Spleen (tissue), 11 donors: ENCODE measurements at regions not wholly inside any gene's neighbourhood (a gene's known extent, or its start where the extent isn't known, plus 50 kb on each side); places are given as distances from the start of the nearest gene placed in this dataset.

Source experiments
- DNase-seq: peaks from one replicate; pipeline ENCODE4 v3.0.0-alpha.2; 2020
- H3K27ac ChIP-seq, 8 donors: fragments of 200-600 bp; sonication (generic) in 7 of 8; 1 replicate in 4 of 8; 2 replicates in 4 of 8; pipeline versions ENCODE4 v1.5.0 to v1.8.0; 2016 to 2021; ENCODE audit warnings: inconsistent platforms in 4 of 8, mild to moderate bottlenecking in 4 of 8, moderate library complexity in 1 of 8
- H3K27me3 ChIP-seq, 7 donors: fragments of 200-600 bp; sonication (generic) in 6 of 7; replicated peaks in 1 of 7; 1 replicate in 4 of 7; 2 replicates in 3 of 7; pipeline versions ENCODE4 v1.5.0 to v1.8.0; 2016 to 2021; ENCODE audit warnings: inconsistent platforms in 3 of 7, mild to moderate bottlenecking in 1 of 7
- H3K36me3 ChIP-seq, 6 donors: fragments of 200-600 bp; sonication (generic) in 5 of 6; 1 replicate in 4 of 6; 2 replicates in 2 of 6; pipeline versions ENCODE4 v1.5.0 to v1.8.0; 2016 to 2021; ENCODE audit warnings: inconsistent platforms in 2 of 6
- H3K4me1 ChIP-seq, 6 donors: fragments of 200-600 bp; sonication (generic) in 5 of 6; 1 replicate in 3 of 6; 2 replicates in 3 of 6; pipeline versions ENCODE4 v1.5.0 to v1.8.0; 2016 to 2021; ENCODE audit warnings: inconsistent platforms in 3 of 6
- H3K4me3 ChIP-seq, 8 donors: fragments of 200-600 bp; sonication (generic) in 7 of 8; 1 replicate in 4 of 8; 2 replicates in 4 of 8; pipeline versions ENCODE4 v1.5.0 to v1.8.0; 2016 to 2021; ENCODE audit warnings: inconsistent platforms in 4 of 8, mild to moderate bottlenecking in 4 of 8, moderate library complexity in 2 of 8
- H3K9me3 ChIP-seq, 8 donors: fragments of 200-600 bp; sonication (generic) in 7 of 8; 1 replicate in 4 of 8; 2 replicates in 4 of 8; pipeline versions ENCODE4 v1.5.0 to v1.8.0; 2016 to 2021; ENCODE audit warnings: inconsistent platforms in 4 of 8
- CTCF ChIP-seq, 11 experiments: fragments of 200-600 bp in 7 of 11; fragments of 450-650 bp in 4 of 11; sonication (generic) in 4 of 11; IDR thresholded peaks in 8 of 11; conservative IDR thresholded peaks in 3 of 11; 1 replicate in 7 of 11; 2 replicates in 4 of 11; pipeline versions ENCODE4 v1.4.0 to v1.8.0; 2016 to 2021; ENCODE audit warnings: antibody characterized with exemption in 11 of 11, inconsistent platforms in 4 of 11, mild to moderate bottlenecking in 1 of 11
- POLR2A ChIP-seq, 3 donors: fragments of 450-650 bp; IDR thresholded peaks; one replicate each; pipeline ENCODE4 v1.5.1; 2017; ENCODE audit warnings: antibody characterized with exemption in 3 of 3, mild to moderate bottlenecking in 1 of 3
- POLR2AphosphoS5 ChIP-seq, 3 donors: sonication (generic); formaldehyde crosslinking; IDR thresholded peaks; one replicate each; pipeline ENCODE4 v1.5.1; 2017; ENCODE audit warnings: antibody characterized with exemption in 3 of 3
- WGBS, 5 donors: extraction: QIAGEN DNeasy Blood & Tissue Kit in 3 of 5; methylation state at CpG; one replicate each; pipeline versions ENCODE4 v1.1.5 to v1.1.7; 2013 to 2018; 5-methylcytosine and 5-hydroxymethylcytosine counted together
- intact Hi-C: fragments of 100-400 bp; cut with DNase I; formaldehyde crosslinking; loops from one replicate; pipeline ENCODE4 v1.15.0; 2023; ENCODE audit warnings: low total_unique reads
- donor health status: healthy with polysubstance abuse.
- donor health status: DM: no; HTN: no; CAD: no; lungs with moderate emphysema.
- donor health status: DM: no; HTN: no; CAD: no.
- donor health status: Bipolar disorder and iron deficiency.
- donor health status: healthy.
- donor health status: DM: no; HTN: no; CAD: no.
- donor health status: DM: yes; HTN: yes; CAD: no.

- Histone ChIP-seq H3K36me3 (no peaks in the 10 kb centered on the region), H3K9me3 (no peaks in the 10 kb centered on the region), H3K4me1 (no peaks in the 10 kb centered on the region), H3K27me3 (peaks cover 0 to 13% (median 0%) of the 10 kb centered on the region in 7 donors), H3K4me3 (no peak overlapping the region), H3K27ac (no peak overlapping the region)
- TF ChIP-seq CTCF (IDR thresholded peaks at IDR 0.05 in 8 of 11, conservative IDR thresholded peaks at IDR 0.05 in 3 of 11) (no peak), POLR2AphosphoS5 (IDR thresholded peaks at IDR 0.05) (no peak), POLR2A (IDR thresholded peaks at IDR 0.05) (no peak)
- no peak for DNase-seq
- WGBS, 5 donors, result 78 to 94% (median 84%) methylated on average over 5 of the region's 5 CpGs
- intact Hi-C loops, result no loop called here
Measured at GRCh38 chr9:90070056-90070455, 465.2 kb downstream of the GADD45G start.

- no peaks in the 10 kb centered on the region for H3K36me3 ChIP-seq
- no peaks in the 10 kb centered on the region for H3K9me3 ChIP-seq
- H3K27ac ChIP-seq, result no peak overlapping the region
- no peaks in the 10 kb centered on the region for H3K4me1 ChIP-seq
- WGBS, 5 donors, result 85 to 98% (median 94%) methylated on average over 1 of the region's 1 CpG
- H3K27me3 ChIP-seq, result peaks cover 0 to 13% (median 0%) of the 10 kb centered on the region in 7 donors
- TF ChIP-seq CTCF (IDR thresholded peaks at IDR 0.05 in 8 of 11, conservative IDR thresholded peaks at IDR 0.05 in 3 of 11), result no peak
- no peak overlapping the region for H3K4me3 ChIP-seq
- no peak for DNase-seq
- intact Hi-C loops, result no loop called here
Measured at GRCh38 chr9:90070469-90070868, 465.7 kb downstream of the GADD45G start.

GRCh38 chr9:90070931-90071660 is 466.3 kb downstream of the GADD45G start:
- Histone ChIP-seq H3K4me1 (no peaks in the 10 kb centered on the region), H3K27me3 (peaks cover 0 to 14% (median 0%) of the 10 kb centered on the region in 7 donors), H3K36me3 (no peaks in the 10 kb centered on the region), H3K27ac (no peak overlapping the region), H3K9me3 (no peaks in the 10 kb centered on the region), H3K4me3 (no peak overlapping the region)
- WGBS, 5 donors, result 71 to 84% (median 78%) methylated on average over 7 of the region's 7 CpGs
- DNase-seq, result no peak
- intact Hi-C loops, result no loop called here
- TF ChIP-seq CTCF (IDR thresholded peaks at IDR 0.05 in 8 of 11, conservative IDR thresholded peaks at IDR 0.05 in 3 of 11) (no peak), POLR2AphosphoS5 (IDR thresholded peaks at IDR 0.05) (no peak), POLR2A (IDR thresholded peaks at IDR 0.05) (no peak)

GRCh38 chr9:90073186-90073945 is 468.6 kb downstream of the GADD45G start:
- Histone ChIP-seq H3K36me3 (no peaks in the 10 kb centered on the region), H3K4me1 (peaks cover 0 to 9% (median 0%) of the 10 kb centered on the region in 6 donors), H3K27ac (no peak overlapping the region), H3K9me3 (no peaks in the 10 kb centered on the region), H3K4me3 (no peak overlapping the region), H3K27me3 (peaks cover 0 to 19% (median 0%) of the 10 kb centered on the region in 7 donors)
- WGBS, 5 donors, result 72 to 94% (median 79%) methylated on average over 3 of the region's 3 CpGs
- DNase-seq, result no peak
- intact Hi-C loops, result no loop called here
- no peak for TF ChIP-seq POLR2AphosphoS5 (IDR thresholded peaks at IDR 0.05)
- no peak for TF ChIP-seq CTCF (IDR thresholded peaks at IDR 0.05 in 8 of 11, conservative IDR thresholded peaks at IDR 0.05 in 3 of 11)
- no peak for TF ChIP-seq POLR2A (IDR thresholded peaks at IDR 0.05)
